Astrocyte (in vitro differentiated cells and primary cell): ENCODE measurements at regions not wholly inside any gene's neighbourhood (a gene's known extent, or its start where the extent isn't known, plus 50 kb on each side); places are given as distances from the start of the nearest gene placed in this dataset.

Source experiments
- DNase-seq: peaks from one replicate; pipeline ENCODE4 v3.0.0-alpha.2; 2010; ENCODE audit warnings: low read depth
- FAIRE-seq: peaks from 2 replicates; lab custom pipeline; 2011; peaks lifted over from hg19 to GRCh38; lab: Jason Lieb, UNC
- H2AFZ ChIP-seq: 2 replicates; pipeline ENCODE4 v1.6.0; 2012; ENCODE audit warnings: low read depth, low read length, inconsistent platforms
- H3K27ac ChIP-seq: 2 replicates; pipeline ENCODE4 v1.5.1; 2011; ENCODE audit warnings: low read depth, low read length, inconsistent platforms
- H3K27me3 ChIP-seq: 2 replicates; pipeline ENCODE4 v1.6.0; 2011; ENCODE audit warnings: low read length, inconsistent platforms; ENCODE audit not compliant: insufficient read depth
- H3K36me3 ChIP-seq: 2 replicates; pipeline ENCODE4 v1.5.1; 2011; ENCODE audit warnings: low read length, inconsistent platforms; ENCODE audit not compliant: insufficient read depth
- H3K4me1 ChIP-seq: 2 replicates; pipeline ENCODE4 v1.5.1; 2011; ENCODE audit warnings: low read length, inconsistent platforms; ENCODE audit not compliant: insufficient read depth
- H3K4me2 ChIP-seq: 2 replicates; pipeline ENCODE4 v1.6.0; 2012; ENCODE audit warnings: low read length, inconsistent platforms
- H3K4me3 ChIP-seq: 2 replicates; pipeline ENCODE4 v1.5.1; 2011; ENCODE audit warnings: low read depth, mild to moderate bottlenecking, low read length, inconsistent platforms; ENCODE audit not compliant: insufficient read depth
- H3K79me2 ChIP-seq: 2 replicates; pipeline ENCODE4 v1.6.0; 2012; ENCODE audit warnings: mild to moderate bottlenecking, low read length, inconsistent platforms; ENCODE audit not compliant: insufficient read depth
- H3K9ac ChIP-seq: 2 replicates; pipeline ENCODE4 v1.6.0; 2012; ENCODE audit warnings: mild to moderate bottlenecking, low read length, inconsistent platforms
- H3K9me3 ChIP-seq: 2 replicates; pipeline ENCODE4 v1.5.1; 2012; ENCODE audit warnings: low read depth, mild to moderate bottlenecking, low read length, inconsistent platforms; ENCODE audit not compliant: insufficient read depth
- H4K20me1 ChIP-seq: 2 replicates; pipeline ENCODE4 v1.6.0; 2012; ENCODE audit warnings: low read length, inconsistent platforms; ENCODE audit not compliant: insufficient read depth
- H3K27ac Mint-ChIP-seq: one replicate; pipeline ENCODE4 v1.8.0; 2021; ENCODE audit warnings: mild to moderate bottlenecking, mixed read lengths; ENCODE audit not compliant: unreplicated experiment
- H3K27me3 Mint-ChIP-seq: one replicate; pipeline ENCODE4 v1.8.0; 2021; ENCODE audit warnings: low read depth, mixed read lengths; ENCODE audit not compliant: unreplicated experiment
- H3K36me3 Mint-ChIP-seq: one replicate; pipeline ENCODE4 v1.8.0; 2021; ENCODE audit warnings: low read depth, mixed read lengths; ENCODE audit not compliant: unreplicated experiment
- H3K4me1 Mint-ChIP-seq: one replicate; pipeline ENCODE4 v1.8.0; 2021; ENCODE audit warnings: low read depth, mixed read lengths; ENCODE audit not compliant: unreplicated experiment
- H3K4me3 Mint-ChIP-seq: one replicate; pipeline ENCODE4 v1.8.0; 2021; ENCODE audit warnings: mild to moderate bottlenecking, moderate library complexity, mixed read lengths; ENCODE audit not compliant: unreplicated experiment
- H3K9me3 Mint-ChIP-seq: one replicate; pipeline ENCODE4 v1.8.0; 2021; ENCODE audit warnings: mild to moderate bottlenecking, mixed read lengths; ENCODE audit not compliant: unreplicated experiment
- EZH2 ChIP-seq: IDR thresholded peaks from 2 replicates; pipeline ENCODE4 v1.6.1; 2012; ENCODE audit warnings: mild to moderate bottlenecking, low read length, inconsistent platforms; ENCODE audit not compliant: insufficient read depth
- TF ChIP-seq, protein P1 (sequence below): IDR thresholded peaks from 2 replicates; pipeline ENCODE4 v1.5.1; 2011; ENCODE audit warnings: low read depth, mild to moderate bottlenecking, inconsistent platforms, low read length, moderate library complexity; ENCODE audit not compliant: insufficient read depth

DNA sequence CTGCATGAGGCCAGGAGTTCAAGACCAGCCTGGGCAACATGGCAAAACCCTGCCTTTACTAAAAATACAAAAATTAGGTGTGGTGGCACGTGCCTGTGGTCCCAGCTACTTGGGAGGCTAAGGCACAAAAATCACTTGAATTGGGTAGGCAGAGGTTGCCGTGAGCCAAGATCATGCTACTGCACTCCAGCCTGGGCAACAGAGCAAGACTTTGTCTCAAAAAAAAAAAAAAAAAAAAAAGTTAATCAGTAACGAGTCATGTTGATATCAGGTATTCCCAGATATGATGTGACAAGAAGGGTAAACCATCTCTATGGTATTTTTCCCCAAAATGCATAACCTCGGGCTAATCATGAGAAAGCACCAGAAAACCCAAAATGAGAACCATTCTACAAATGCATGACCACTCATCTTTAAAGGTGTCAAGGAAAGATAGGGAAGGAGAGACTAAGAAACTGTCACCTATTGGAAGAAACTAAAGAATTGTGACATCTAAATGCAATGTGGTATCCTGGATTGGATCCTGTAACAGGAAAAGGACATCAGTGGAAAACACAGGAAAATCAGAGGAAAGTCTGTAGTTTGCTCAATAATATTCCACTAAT, 66.5 kb upstream of the MAP4 start:
- Mint-ChIP-seq H3K36me3 (peaks cover 3% of the 10 kb centered on the region), H3K27me3 (no peaks in the 10 kb centered on the region), H3K27ac (no peak overlapping the region), H3K9me3 (no peaks in the 10 kb centered on the region), H3K4me1 (peaks cover 24% of the 10 kb centered on the region), H3K4me3 (no peak overlapping the region)
- H3K9ac ChIP-seq = no peak overlapping the region
- peak overlapping the region; percentile 38 for H3K4me2 ChIP-seq
- no peak overlapping the region for H3K27ac ChIP-seq
- no peaks in the 10 kb centered on the region for H3K9me3 ChIP-seq
- peaks cover 100% of the 10 kb centered on the region for H3K79me2 ChIP-seq
- FAIRE-seq (no peak), DNase-seq (no peak)
- H3K4me1 ChIP-seq = peaks cover 13% of the 10 kb centered on the region
- no peaks in the 10 kb centered on the region for H3K27me3 ChIP-seq
- no peak overlapping the region for H3K4me3 ChIP-seq
- H2AFZ ChIP-seq = no peak overlapping the region
- TF ChIP-seq EZH2 = no peak
- TF ChIP-seq, protein P1, sequence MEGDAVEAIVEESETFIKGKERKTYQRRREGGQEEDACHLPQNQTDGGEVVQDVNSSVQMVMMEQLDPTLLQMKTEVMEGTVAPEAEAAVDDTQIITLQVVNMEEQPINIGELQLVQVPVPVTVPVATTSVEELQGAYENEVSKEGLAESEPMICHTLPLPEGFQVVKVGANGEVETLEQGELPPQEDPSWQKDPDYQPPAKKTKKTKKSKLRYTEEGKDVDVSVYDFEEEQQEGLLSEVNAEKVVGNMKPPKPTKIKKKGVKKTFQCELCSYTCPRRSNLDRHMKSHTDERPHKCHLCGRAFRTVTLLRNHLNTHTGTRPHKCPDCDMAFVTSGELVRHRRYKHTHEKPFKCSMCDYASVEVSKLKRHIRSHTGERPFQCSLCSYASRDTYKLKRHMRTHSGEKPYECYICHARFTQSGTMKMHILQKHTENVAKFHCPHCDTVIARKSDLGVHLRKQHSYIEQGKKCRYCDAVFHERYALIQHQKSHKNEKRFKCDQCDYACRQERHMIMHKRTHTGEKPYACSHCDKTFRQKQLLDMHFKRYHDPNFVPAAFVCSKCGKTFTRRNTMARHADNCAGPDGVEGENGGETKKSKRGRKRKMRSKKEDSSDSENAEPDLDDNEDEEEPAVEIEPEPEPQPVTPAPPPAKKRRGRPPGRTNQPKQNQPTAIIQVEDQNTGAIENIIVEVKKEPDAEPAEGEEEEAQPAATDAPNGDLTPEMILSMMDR = no peak
- H4K20me1 ChIP-seq = peaks cover 92% of the 10 kb centered on the region
- H3K36me3 ChIP-seq = peaks cover 3% of the 10 kb centered on the region

DNA sequence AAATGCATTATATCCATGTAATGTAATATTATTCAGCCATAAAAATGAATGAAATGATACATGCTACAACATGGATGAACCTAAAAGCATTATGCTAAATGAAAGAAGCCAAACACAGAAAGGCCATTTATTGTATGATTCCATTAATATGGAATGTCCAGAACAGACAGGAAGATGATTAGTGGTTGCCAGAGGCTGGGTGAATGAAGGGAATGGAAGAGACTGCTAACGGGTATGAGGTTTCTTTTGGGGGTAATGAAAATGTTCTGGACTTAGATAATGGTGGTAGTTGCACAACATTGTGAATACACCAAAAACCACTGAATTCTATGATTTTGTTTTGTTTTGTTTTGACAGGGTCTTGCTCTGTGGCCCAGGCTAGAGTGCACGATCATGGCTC, 61.6 kb upstream of the MAP4 start:
- Mint-ChIP-seq H3K4me3 (no peak overlapping the region), H3K36me3 (peaks cover 5% of the 10 kb centered on the region), H3K27me3 (no peaks in the 10 kb centered on the region), H3K4me1 (peaks cover 19% of the 10 kb centered on the region), H3K9me3 (no peaks in the 10 kb centered on the region), H3K27ac (peak overlapping the region; percentile 30)
- Histone ChIP-seq H3K4me2 (peak overlapping the region; percentile 1), H2AFZ (no peak overlapping the region), H3K36me3 (peaks cover 2% of the 10 kb centered on the region), H3K79me2 (peaks cover 99% of the 10 kb centered on the region), H3K9me3 (no peaks in the 10 kb centered on the region), H3K4me3 (no peak overlapping the region), H3K27ac (no peak overlapping the region), H4K20me1 (peaks cover 85% of the 10 kb centered on the region), H3K27me3 (no peaks in the 10 kb centered on the region), H3K4me1 (no peaks in the 10 kb centered on the region), H3K9ac (no peak overlapping the region)
- TF ChIP-seq, protein P1 = no peak
- TF ChIP-seq EZH2 = no peak
- DNase-seq (peak; percentile 63), FAIRE-seq (no peak)

DNA sequence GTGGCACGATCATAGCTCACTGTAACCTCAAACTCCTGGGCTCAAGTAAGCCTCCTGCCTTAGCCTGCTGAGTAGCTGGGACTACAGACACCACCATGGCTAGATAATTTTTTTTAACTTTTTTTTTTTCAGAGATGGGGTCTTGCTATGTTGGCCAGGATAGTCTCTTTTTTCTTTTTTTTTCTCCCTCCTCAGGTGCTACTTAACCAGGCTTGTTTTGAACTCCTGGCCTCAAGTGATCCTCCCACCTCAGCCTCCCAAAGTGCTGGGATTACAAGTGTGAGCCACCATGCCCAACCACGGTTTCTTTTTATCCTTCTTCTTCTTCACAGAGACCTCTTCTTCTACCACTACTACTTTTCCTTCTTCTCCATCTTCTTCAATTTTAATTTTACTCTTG, 53.8 kb upstream of the MAP4 start:
- H3K79me2 ChIP-seq = peaks cover 100% of the 10 kb centered on the region
- H2AFZ ChIP-seq = no peak overlapping the region
- H3K4me1 ChIP-seq = peaks cover 9% of the 10 kb centered on the region
- H3K36me3 ChIP-seq = no peaks in the 10 kb centered on the region
- TF ChIP-seq, protein P1 = no peak
- H3K4me1 Mint-ChIP-seq = peaks cover 25% of the 10 kb centered on the region
- H4K20me1 ChIP-seq = peaks cover 91% of the 10 kb centered on the region
- no peak for DNase-seq
- H3K27me3 Mint-ChIP-seq = no peaks in the 10 kb centered on the region
- H3K27ac ChIP-seq = no peak overlapping the region
- H3K9me3 ChIP-seq = no peaks in the 10 kb centered on the region
- H3K4me3 ChIP-seq = no peak overlapping the region
- H3K27me3 ChIP-seq = no peaks in the 10 kb centered on the region
- H3K4me2 ChIP-seq = no peak overlapping the region
- H3K4me3 Mint-ChIP-seq = peak overlapping the region; percentile 60
- H3K27ac Mint-ChIP-seq = peak overlapping the region; percentile 3
- FAIRE-seq = no peak
- peaks cover 7% of the 10 kb centered on the region for H3K36me3 Mint-ChIP-seq
- H3K9me3 Mint-ChIP-seq = no peaks in the 10 kb centered on the region
- H3K9ac ChIP-seq = no peak overlapping the region
